Fibroblast of lung (primary cell): ENCODE measurements at regions not wholly inside any gene's neighbourhood (a gene's known extent, or its start where the extent isn't known, plus 50 kb on each side); places are given as distances from the start of the nearest gene placed in this dataset.

Source experiments
- CTCF ChIP-seq, 2 donors: IDR thresholded peaks in 1 of 2; conservative IDR thresholded peaks in 1 of 2; 1 replicate in 1 of 2; 2 replicates in 1 of 2; pipeline ENCODE4 v1.5.1; 2011 to 2012; ENCODE audit warnings: low read length in 2 of 2, control low read depth in 1 of 2, inconsistent platforms in 1 of 2, low read depth in 1 of 2, mild to moderate bottlenecking in 1 of 2
- EZH2 ChIP-seq: IDR thresholded peaks from 2 replicates; pipeline ENCODE4 v1.5.1; 2012; ENCODE audit warnings: low read length, control low read depth, mild to moderate bottlenecking; ENCODE audit errors: missing control alignments

GRCh38 chr13:108360139-108360538 lies 90.6 kb downstream of the TNFSF13B start:
- TF ChIP-seq EZH2 (no peak), CTCF (conservative IDR thresholded peaks at IDR 0.05 in 1 of 2, IDR thresholded peaks at IDR 0.05 in 1 of 2; ENCODE audit: low read depth in 1 of 2, low read length in 2 of 2) (no peak)
